ENCODE measurements at regions not wholly inside any gene's neighbourhood (a gene's known extent, or its start where the extent isn't known, plus 50 kb on each side); places are given as distances from the start of the nearest gene placed in this dataset.

- no TSS peak for BruUV-seq (replicated peaks)
- CTCF ChIA-PET (ENCODE audit: low intra/inter-chr PET ratio, low total read pairs): no interaction called here
- in situ Hi-C loops (cut with HindIII; ENCODE audit: extremely low pct_ligation_motif_present, low pct_unique_long_range_greater_than_20kb): no loop called here
Measured at GRCh38 chr11:92763336-92763735, 206.1 kb upstream of the MTNR1B start.

More at GRCh38 chr11:92763336-92763735, 206.1 kb upstream of the MTNR1B start:
- H2AFZ ChIP-seq (ENCODE audit: low read length): no peak overlapping the region
- no peak overlapping the region for H3K9ac ChIP-seq (ENCODE audit: insufficient read depth, low read depth, low read length)
- H3K36me3 ChIP-seq (replicated peaks in 1 of 2; ENCODE audit: control insufficient read depth in 1 of 2, insufficient read depth in 2 of 2, low read length in 2 of 2): no peaks in the 10 kb centered on the region
- no peaks in the 10 kb centered on the region for H3K9me3 ChIP-seq (ENCODE audit: low read length)
- no peak for TF ChIP-seq MTF1 (CRISPR knock-in tag; IDR thresholded peaks at IDR 0.05)
- no peak for TF ChIP-seq RXRA (CRISPR knock-in tag; IDR thresholded peaks at IDR 0.05)
- no peak for TF ChIP-seq SMC3 (IDR thresholded peaks at IDR 0.05; ENCODE audit: low read length)
- no peak for TF ChIP-seq TFDP1 (CRISPR knock-in tag; IDR thresholded peaks at IDR 0.05; ENCODE audit: borderline replicate concordance)
- TF ChIP-seq, protein P1, sequence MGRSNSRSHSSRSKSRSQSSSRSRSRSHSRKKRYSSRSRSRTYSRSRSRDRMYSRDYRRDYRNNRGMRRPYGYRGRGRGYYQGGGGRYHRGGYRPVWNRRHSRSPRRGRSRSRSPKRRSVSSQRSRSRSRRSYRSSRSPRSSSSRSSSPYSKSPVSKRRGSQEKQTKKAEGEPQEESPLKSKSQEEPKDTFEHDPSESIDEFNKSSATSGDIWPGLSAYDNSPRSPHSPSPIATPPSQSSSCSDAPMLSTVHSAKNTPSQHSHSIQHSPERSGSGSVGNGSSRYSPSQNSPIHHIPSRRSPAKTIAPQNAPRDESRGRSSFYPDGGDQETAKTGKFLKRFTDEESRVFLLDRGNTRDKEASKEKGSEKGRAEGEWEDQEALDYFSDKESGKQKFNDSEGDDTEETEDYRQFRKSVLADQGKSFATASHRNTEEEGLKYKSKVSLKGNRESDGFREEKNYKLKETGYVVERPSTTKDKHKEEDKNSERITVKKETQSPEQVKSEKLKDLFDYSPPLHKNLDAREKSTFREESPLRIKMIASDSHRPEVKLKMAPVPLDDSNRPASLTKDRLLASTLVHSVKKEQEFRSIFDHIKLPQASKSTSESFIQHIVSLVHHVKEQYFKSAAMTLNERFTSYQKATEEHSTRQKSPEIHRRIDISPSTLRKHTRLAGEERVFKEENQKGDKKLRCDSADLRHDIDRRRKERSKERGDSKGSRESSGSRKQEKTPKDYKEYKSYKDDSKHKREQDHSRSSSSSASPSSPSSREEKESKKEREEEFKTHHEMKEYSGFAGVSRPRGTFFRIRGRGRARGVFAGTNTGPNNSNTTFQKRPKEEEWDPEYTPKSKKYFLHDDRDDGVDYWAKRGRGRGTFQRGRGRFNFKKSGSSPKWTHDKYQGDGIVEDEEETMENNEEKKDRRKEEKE (IDR thresholded peaks at IDR 0.05): no peak
- TF ChIP-seq, protein P2, sequence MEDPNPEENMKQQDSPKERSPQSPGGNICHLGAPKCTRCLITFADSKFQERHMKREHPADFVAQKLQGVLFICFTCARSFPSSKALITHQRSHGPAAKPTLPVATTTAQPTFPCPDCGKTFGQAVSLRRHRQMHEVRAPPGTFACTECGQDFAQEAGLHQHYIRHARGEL (CRISPR knock-in tag; IDR thresholded peaks at IDR 0.05): no peak
- no peak for TF ChIP-seq ZNF552 (CRISPR knock-in tag; IDR thresholded peaks at IDR 0.05; ENCODE audit: borderline replicate concordance)
- no peak for TF ChIP-seq XBP1 (CRISPR knock-in tag; IDR thresholded peaks at IDR 0.05)
- no peak for TF ChIP-seq NFE2L2 (IDR thresholded peaks at IDR 0.05; ENCODE audit: low read length)
- TF ChIP-seq ARHGAP35 (CRISPR knock-in tag; IDR thresholded peaks at IDR 0.05; ENCODE audit: borderline replicate concordance): no peak
- TF ChIP-seq, protein P3, sequence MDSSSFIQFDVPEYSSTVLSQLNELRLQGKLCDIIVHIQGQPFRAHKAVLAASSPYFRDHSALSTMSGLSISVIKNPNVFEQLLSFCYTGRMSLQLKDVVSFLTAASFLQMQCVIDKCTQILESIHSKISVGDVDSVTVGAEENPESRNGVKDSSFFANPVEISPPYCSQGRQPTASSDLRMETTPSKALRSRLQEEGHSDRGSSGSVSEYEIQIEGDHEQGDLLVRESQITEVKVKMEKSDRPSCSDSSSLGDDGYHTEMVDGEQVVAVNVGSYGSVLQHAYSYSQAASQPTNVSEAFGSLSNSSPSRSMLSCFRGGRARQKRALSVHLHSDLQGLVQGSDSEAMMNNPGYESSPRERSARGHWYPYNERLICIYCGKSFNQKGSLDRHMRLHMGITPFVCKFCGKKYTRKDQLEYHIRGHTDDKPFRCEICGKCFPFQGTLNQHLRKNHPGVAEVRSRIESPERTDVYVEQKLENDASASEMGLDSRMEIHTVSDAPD (CRISPR knock-in tag; IDR thresholded peaks at IDR 0.05): no peak
- no peak overlapping the region for H3K4me2 ChIP-seq (ENCODE audit: low read depth, low read length)
- no peak overlapping the region for H3K4me3 ChIP-seq (replicated peaks in 1 of 3; ENCODE audit: insufficient read depth in 1 of 3, low read depth in 2 of 3, low read length in 3 of 3)
- intact Hi-C loops (cut with micrococcal nuclease; ENCODE audit: unreplicated experiment): no loop called here
- H4K20me1 ChIP-seq (ENCODE audit: insufficient read depth, low read length): no peaks in the 10 kb centered on the region
- ATAC-seq (no peak), DNase-seq (ENCODE audit: low spot score) (no peak), FAIRE-seq (no peak)
- POLR2A ChIA-PET: no interaction called here
- H3K79me2 ChIP-seq (ENCODE audit: insufficient read depth, low read length): no peaks in the 10 kb centered on the region
- no peaks in the 10 kb centered on the region; a peak in 2 of 5 replicates for H3K27me3 ChIP-seq (ENCODE audit: control insufficient read depth in 1 of 2, insufficient read depth in 2 of 2, low read length in 2 of 2)
- H3K27ac ChIP-seq (ENCODE audit: extremely low read length, insufficient read depth, low read length): no peak overlapping the region
- no peaks in the 10 kb centered on the region for H3K4me1 ChIP-seq (ENCODE audit: insufficient read depth, low read length)
